Pancreas (tissue), 10 donors: ENCODE measurements at regions not wholly inside any gene's neighbourhood (a gene's known extent, or its start where the extent isn't known, plus 50 kb on each side); places are given as distances from the start of the nearest gene placed in this dataset.

Source experiments
- ATAC-seq, 4 donors: fragments of 200-7000 bp; cut with Tn5 transposase; one replicate each; pipeline versions ENCODE4 v1.8.0 to v1.9.1; 2020; ENCODE audit warnings: mild to moderate bottlenecking in 4 of 4, moderate library complexity in 4 of 4
- DNase-seq, 6 donors: peaks; one replicate each; pipeline ENCODE4 v3.0.0-alpha.2; 2020
- FAIRE-seq: peaks from 2 replicates; lab custom pipeline; 2012; peaks lifted over from hg19 to GRCh38; lab: Jason Lieb, UNC
- H3K27ac ChIP-seq, 4 donors: fragments of 200-600 bp; sonication (generic); 1 replicate in 3 of 4; 2 replicates in 1 of 4; pipeline versions ENCODE4 v1.5.0 to v1.8.0; 2020
- H3K27me3 ChIP-seq, 4 donors: fragments of 200-600 bp; one replicate each; pipeline ENCODE4 v1.8.0; 2021
- H3K36me3 ChIP-seq, 3 donors: fragments of 200-600 bp; sonication (generic) in 1 of 3; one replicate each; pipeline versions ENCODE4 v1.5.0 to v1.8.0; 2020 to 2021
- H3K4me1 ChIP-seq, 3 donors: fragments of 200-600 bp; one replicate each; pipeline ENCODE4 v1.8.0; 2021
- H3K4me3 ChIP-seq, 4 donors: fragments of 200-600 bp; sonication (generic) in 2 of 4; one replicate each; pipeline versions ENCODE4 v1.5.0 to v1.8.0; 2020 to 2021
- H3K9me3 ChIP-seq, 4 donors: fragments of 200-600 bp; one replicate each; pipeline ENCODE4 v1.8.0; 2021
- WGBS, 2 donors: extraction: QIAGEN DNeasy Blood & Tissue Kit; methylation state at CpG; one replicate each; pipeline ENCODE4 v1.1.7; 2013; 5-methylcytosine and 5-hydroxymethylcytosine counted together
- intact Hi-C, 3 donors: fragments of 100-400 bp; cut with DNase I; formaldehyde crosslinking; loops; one replicate each; pipeline versions ENCODE4 v1.11.1 to v1.14.2; 2022
- TF ChIP-seq, protein P1 (sequence below), 4 donors: fragments of 200-600 bp; sonication (generic) in 3 of 4; IDR thresholded peaks; one replicate each; pipeline versions ENCODE4 v1.5.0 to v1.8.0; 2021; ENCODE audit warnings: antibody characterized with exemption in 4 of 4
- donor health status: healthy with polysubstance abuse.
- donor health status: DM: no; HTN: no; CAD: no; lungs with moderate emphysema.
- donor health status: DM: no; HTN: no; CAD: no.
- donor health status: control.
- donor health status: control.
- donor health status: Bipolar disorder and iron deficiency.
- donor health status: DM: yes; HTN: yes; CAD: no.
- donor health status: DM: no; HTN: no; CAD: no.
- donor health status: DM: no; HTN: no; CAD: no.
- donor health status: DM: yes; HTN: yes; CAD: no.

DNA sequence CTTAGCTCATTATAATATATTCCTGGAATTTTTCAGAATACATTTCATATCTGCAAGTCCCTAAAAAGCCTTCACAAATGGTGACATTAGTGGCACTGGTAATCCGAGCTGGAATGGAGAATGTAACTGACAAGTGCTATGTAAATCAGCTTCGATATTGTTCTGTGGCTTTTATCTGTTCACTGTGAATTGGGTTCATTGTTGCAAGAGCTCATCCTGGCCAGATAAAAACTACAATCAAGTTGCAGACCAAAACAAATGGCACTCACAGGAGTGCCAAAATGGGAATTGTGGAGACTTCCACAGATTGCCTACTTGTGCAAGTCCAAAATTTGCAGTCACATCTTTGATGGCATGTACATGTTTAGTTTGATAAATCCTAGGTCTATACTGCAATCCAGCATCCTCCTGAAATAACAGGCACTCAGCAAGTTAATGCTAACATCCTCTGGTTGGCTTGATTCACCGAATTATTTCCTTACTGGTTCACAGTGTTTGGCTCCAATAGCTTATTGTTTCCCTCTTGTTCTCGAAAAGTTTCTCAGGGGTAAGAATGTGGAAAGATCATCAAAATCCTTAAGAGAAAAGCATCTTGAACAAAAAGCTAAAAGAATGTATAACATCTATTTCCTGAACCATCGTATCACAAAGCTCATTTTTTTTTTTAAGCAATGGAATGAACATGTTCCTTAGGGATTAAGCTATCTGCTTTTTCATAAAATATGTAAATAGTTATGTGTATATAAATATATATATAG lies 904.9 kb downstream of the CENPC start:
- FAIRE-seq, result no peak
- intact Hi-C loops, result no loop called here
- WGBS, 2 donors, result 51 to 67% methylated on average over 5 of the region's 5 CpGs

DNA sequence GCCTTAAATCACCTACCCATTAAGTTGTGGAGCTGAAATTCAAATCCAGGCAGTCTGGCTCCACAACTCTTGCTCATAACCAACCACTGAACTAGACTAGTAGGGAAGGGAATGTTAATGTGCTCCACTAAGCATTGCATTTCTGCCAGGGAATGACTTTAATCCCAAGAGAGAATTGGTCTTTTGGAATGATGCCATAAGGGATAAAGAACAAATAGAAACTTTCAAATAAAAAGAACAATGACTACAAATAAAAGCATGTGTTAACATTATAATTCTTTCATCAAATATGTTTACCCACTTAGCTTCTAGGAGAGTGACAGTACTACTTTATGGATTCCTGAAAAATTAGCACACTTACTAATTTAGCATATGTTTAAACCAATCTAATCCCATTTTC lies 905.9 kb downstream of the CENPC start:
- H3K27me3 ChIP-seq, result no peaks in the 10 kb centered on the region
- FAIRE-seq (no peak), ATAC-seq (no peak), DNase-seq (no peak)
- TF ChIP-seq, protein P1, sequence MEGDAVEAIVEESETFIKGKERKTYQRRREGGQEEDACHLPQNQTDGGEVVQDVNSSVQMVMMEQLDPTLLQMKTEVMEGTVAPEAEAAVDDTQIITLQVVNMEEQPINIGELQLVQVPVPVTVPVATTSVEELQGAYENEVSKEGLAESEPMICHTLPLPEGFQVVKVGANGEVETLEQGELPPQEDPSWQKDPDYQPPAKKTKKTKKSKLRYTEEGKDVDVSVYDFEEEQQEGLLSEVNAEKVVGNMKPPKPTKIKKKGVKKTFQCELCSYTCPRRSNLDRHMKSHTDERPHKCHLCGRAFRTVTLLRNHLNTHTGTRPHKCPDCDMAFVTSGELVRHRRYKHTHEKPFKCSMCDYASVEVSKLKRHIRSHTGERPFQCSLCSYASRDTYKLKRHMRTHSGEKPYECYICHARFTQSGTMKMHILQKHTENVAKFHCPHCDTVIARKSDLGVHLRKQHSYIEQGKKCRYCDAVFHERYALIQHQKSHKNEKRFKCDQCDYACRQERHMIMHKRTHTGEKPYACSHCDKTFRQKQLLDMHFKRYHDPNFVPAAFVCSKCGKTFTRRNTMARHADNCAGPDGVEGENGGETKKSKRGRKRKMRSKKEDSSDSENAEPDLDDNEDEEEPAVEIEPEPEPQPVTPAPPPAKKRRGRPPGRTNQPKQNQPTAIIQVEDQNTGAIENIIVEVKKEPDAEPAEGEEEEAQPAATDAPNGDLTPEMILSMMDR (IDR thresholded peaks at IDR 0.05), result no peak
- H3K9me3 ChIP-seq, result no peaks in the 10 kb centered on the region
- no peak overlapping the region for H3K4me3 ChIP-seq
- H3K27ac ChIP-seq, result no peak overlapping the region
- H3K36me3 ChIP-seq, result no peaks in the 10 kb centered on the region
- no peaks in the 10 kb centered on the region for H3K4me1 ChIP-seq
- intact Hi-C loops, result no loop called here

More for the DNA sequence above, 904.9 kb downstream of the CENPC start:
- Histone ChIP-seq H3K27ac (no peak overlapping the region), H3K4me3 (no peak overlapping the region), H3K36me3 (no peaks in the 10 kb centered on the region), H3K4me1 (no peaks in the 10 kb centered on the region), H3K9me3 (no peaks in the 10 kb centered on the region), H3K27me3 (no peaks in the 10 kb centered on the region)
- no peak for DNase-seq
- no peak for ATAC-seq
- TF ChIP-seq, protein P1 (IDR thresholded peaks at IDR 0.05), result no peak

DNA sequence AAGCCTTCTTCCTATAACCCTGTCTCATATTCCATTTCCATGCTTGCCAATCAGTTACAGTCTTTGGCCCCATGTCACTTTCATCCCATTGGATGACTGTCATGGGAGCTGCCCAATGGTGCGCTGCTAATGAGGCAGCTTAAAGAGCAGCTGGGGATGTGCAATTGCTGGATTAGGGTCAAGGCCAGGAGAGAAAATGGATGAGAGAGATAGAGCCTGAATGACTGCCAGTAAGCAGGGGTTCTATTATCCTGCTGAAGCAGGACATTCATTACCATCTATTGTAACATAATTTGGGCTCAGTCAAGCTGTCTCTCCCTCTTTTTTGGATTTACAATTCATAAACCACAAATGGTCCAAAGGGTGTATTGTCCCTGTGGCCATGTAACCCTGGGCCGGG lies 909.0 kb downstream of the CENPC start:
- Histone ChIP-seq H3K9me3 (no peaks in the 10 kb centered on the region), H3K27me3 (no peaks in the 10 kb centered on the region), H3K27ac (no peak overlapping the region), H3K36me3 (no peaks in the 10 kb centered on the region), H3K4me3 (no peak overlapping the region), H3K4me1 (no peaks in the 10 kb centered on the region)
- FAIRE-seq (no peak), ATAC-seq (no peak), DNase-seq (no peak)
- TF ChIP-seq, protein P1 (IDR thresholded peaks at IDR 0.05), result no peak
- 45 to 67% methylated on average over 2 of the region's 2 CpGs for WGBS, 2 donors
- intact Hi-C loops, result no loop called here

DNA sequence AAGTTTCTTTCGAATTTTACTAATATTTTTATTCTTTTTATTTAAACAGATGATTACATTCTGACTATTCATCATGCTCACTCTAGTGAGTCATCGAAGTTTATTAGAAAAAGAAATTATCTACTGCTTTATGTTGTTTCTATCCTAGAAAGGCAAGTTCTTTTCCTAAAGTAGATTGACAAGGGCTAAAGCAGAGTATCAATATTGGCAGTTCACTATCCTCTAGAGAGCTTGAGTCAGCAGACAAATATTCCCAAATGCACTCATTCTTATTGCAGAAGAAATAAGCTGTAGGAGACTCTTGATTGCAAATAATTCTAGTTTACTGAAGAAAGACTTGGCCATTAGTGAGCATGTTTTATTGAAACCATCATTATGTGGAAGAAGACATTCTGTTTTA lies 911.8 kb downstream of the CENPC start:
- Histone ChIP-seq H3K4me3 (no peak overlapping the region), H3K9me3 (no peaks in the 10 kb centered on the region), H3K36me3 (no peaks in the 10 kb centered on the region), H3K27ac (no peak overlapping the region), H3K4me1 (no peaks in the 10 kb centered on the region), H3K27me3 (no peaks in the 10 kb centered on the region)
- intact Hi-C loops, result no loop called here
- ATAC-seq (no peak), DNase-seq (no peak), FAIRE-seq (no peak)
- WGBS, 2 donors, result 74 to 83% methylated on average over 2 of the region's 2 CpGs
- TF ChIP-seq, protein P1 (IDR thresholded peaks at IDR 0.05), result no peak

GRCh38 chr4:66629927-66630326 lies 915.4 kb downstream of the CENPC start:
- no peak for DNase-seq
- intact Hi-C loops, result no loop called here
- Histone ChIP-seq H3K4me1 (no peaks in the 10 kb centered on the region), H3K27me3 (no peaks in the 10 kb centered on the region), H3K4me3 (no peak overlapping the region), H3K36me3 (no peaks in the 10 kb centered on the region), H3K27ac (no peak overlapping the region), H3K9me3 (no peaks in the 10 kb centered on the region)
- TF ChIP-seq, protein P1 (IDR thresholded peaks at IDR 0.05), result no peak
- FAIRE-seq, result no peak
- ATAC-seq, result no peak
